GM12878 (cell line): ENCODE measurements at regions not wholly inside any gene's neighbourhood (a gene's known extent, or its start where the extent isn't known, plus 50 kb on each side); places are given as distances from the start of the nearest gene placed in this dataset.

Experiments
- CBFB ChIP-seq: IDR thresholded peaks from 2 replicates; pipeline ENCODE4 v1.6.1; 2016; ENCODE audit warnings: antibody characterized with exemption, low read depth
- CTCF ChIP-seq, 3 experiments: IDR thresholded peaks in 2 of 3; conservative IDR thresholded peaks in 1 of 3; 2 replicates each; pipeline ENCODE4 v1.5.1; 2011; ENCODE audit warnings: low read depth in 3 of 3, low read length in 3 of 3, mild to moderate bottlenecking in 3 of 3, control low read depth in 2 of 3, moderate library complexity in 2 of 3, inconsistent platforms in 1 of 3, mixed read lengths in 1 of 3; ENCODE audit not compliant: control insufficient read depth in 2 of 3, insufficient read depth in 1 of 3; ENCODE audit errors: extremely low read depth in 1 of 3
- E2F4 ChIP-seq: IDR thresholded peaks from 2 replicates; pipeline ENCODE4 v1.6.1; 2012; ENCODE audit warnings: low read depth, low read length, improper control_type of control experiment
- EP300 ChIP-seq, 2 experiments: fragments of 150-350 bp in 1 of 2; IDR thresholded peaks; 2 replicates each; pipeline ENCODE4 v1.6.1; 2011 to 2012; ENCODE audit warnings: low read depth in 2 of 2, low read length in 2 of 2, borderline replicate concordance in 1 of 2, improper control_type of control experiment in 1 of 2, inconsistent platforms in 1 of 2; ENCODE audit not compliant: control insufficient read depth in 1 of 2
- JUND ChIP-seq: IDR thresholded peaks from 2 replicates; pipeline ENCODE4 v1.6.1; 2012; ENCODE audit warnings: low read depth, mild to moderate bottlenecking, low read length, improper control_type of control experiment, moderate library complexity
- PBX3 ChIP-seq: IDR thresholded peaks from 2 replicates; pipeline ENCODE4 v1.6.1; 2011; ENCODE audit warnings: mild to moderate bottlenecking, low read depth, low read length, moderate library complexity; ENCODE audit not compliant: insufficient replicate concordance
- PKNOX1 ChIP-seq: fragments of 450-650 bp; IDR thresholded peaks from 2 replicates; pipeline ENCODE4 v1.6.1; 2016; ENCODE audit warnings: mild to moderate bottlenecking
- SIX5 ChIP-seq: IDR thresholded peaks from 2 replicates; pipeline ENCODE4 v1.6.1; 2011; ENCODE audit warnings: mild to moderate bottlenecking, low read depth, low read length, moderate library complexity; ENCODE audit not compliant: severe bottlenecking
- SP1 ChIP-seq: IDR thresholded peaks from one replicate; pipeline ENCODE4 v1.6.1; 2011; ENCODE audit warnings: low read depth, low read length
- SREBF1 ChIP-seq: IDR thresholded peaks from 2 replicates; pipeline ENCODE4 v1.6.1; 2012; ENCODE audit warnings: mild to moderate bottlenecking, low read length
- TAF1 ChIP-seq: IDR thresholded peaks from 2 replicates; pipeline ENCODE4 v1.6.1; 2011; ENCODE audit warnings: mild to moderate bottlenecking, low read depth, low read length, borderline replicate concordance
- ZNF274 ChIP-seq: IDR thresholded peaks from one replicate; pipeline ENCODE4 v1.8.0; 2011; ENCODE audit not compliant: insufficient read length, insufficient read depth

GRCh38 chr10:120180160-120180559 lies 276.9 kb upstream of the PLPP4 start:
- TF ChIP-seq ZNF274 (no peak), PKNOX1 (no peak), TAF1 (no peak), CTCF (IDR thresholded peaks at IDR 0.05 in 2 of 3, conservative IDR thresholded peaks at IDR 0.05 in 1 of 3; ENCODE audit: control insufficient read depth in 2 of 3, extremely low read depth in 1 of 3, insufficient read depth in 1 of 3, low read depth in 3 of 3, low read length in 3 of 3) (no peak), SIX5 (no peak), SREBF1 (no peak), EP300 (IDR thresholded peaks at IDR 0.05; ENCODE audit: borderline replicate concordance in 1 of 2, control insufficient read depth in 1 of 2, low read depth in 2 of 2, low read length in 2 of 2) (no peak), SP1 (no peak), PBX3 (no peak), E2F4 (no peak), JUND (no peak), CBFB (no peak)
